LNCAP (cell line): ENCODE measurements at regions not wholly inside any gene's neighbourhood (a gene's known extent, or its start where the extent isn't known, plus 50 kb on each side); places are given as distances from the start of the nearest gene placed in this dataset.

ENCODE experiments used
- CTCF ChIP-seq: fragments of 450-650 bp; IDR thresholded peaks from 2 replicates; pipeline ENCODE4 v1.5.1; 2017; ENCODE audit warnings: mild to moderate bottlenecking

GRCh38 chr21:17726047-17726829 lies 92.9 kb downstream of the C21orf91 start:
- no peak for TF ChIP-seq CTCF

DNA sequence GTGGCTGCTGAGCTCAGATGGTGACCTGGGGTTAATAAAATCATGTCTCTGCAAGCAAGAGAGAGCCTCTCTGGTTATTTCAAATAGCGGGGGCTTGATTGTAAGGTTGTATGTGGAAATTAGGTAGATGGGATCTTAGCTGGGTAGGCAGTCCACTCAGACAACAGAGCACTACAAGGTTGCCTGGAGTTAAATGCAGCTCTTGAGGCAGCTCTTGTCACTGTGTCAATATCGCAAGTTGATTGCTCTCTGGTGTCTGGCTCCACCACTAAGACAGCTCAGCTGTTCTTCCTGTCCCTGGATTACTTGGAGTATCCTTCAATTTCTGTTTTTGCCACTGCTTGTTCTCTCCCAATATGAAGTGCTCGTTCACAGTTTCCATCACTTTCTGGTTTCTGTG lies 93.8 kb downstream of the C21orf91 start:
- no peak for TF ChIP-seq CTCF

DNA sequence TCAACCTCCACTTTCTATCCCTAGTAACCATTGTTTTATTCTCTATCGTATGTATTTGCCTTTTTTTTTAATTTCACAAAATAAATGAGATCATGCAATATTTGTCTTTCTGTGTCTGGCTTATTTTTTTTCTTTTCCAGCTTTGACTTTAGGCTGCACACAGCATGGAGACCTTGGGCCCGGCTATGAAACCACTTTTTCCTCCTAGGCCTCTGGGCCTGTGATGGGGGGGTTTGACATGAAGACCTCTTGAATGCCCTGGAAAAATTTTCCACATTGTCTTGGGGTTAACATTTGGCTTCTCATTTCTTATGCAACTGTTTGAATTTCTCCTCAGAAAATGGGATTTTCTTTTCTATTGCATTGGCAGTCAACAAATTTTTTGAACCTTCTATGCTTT lies 100.2 kb upstream of the BTG3 start:
- TF ChIP-seq CTCF = no peak

GRCh38 chr21:17711896-17712295 lies 99.2 kb upstream of the BTG3 start:
- no peak for TF ChIP-seq CTCF

DNA sequence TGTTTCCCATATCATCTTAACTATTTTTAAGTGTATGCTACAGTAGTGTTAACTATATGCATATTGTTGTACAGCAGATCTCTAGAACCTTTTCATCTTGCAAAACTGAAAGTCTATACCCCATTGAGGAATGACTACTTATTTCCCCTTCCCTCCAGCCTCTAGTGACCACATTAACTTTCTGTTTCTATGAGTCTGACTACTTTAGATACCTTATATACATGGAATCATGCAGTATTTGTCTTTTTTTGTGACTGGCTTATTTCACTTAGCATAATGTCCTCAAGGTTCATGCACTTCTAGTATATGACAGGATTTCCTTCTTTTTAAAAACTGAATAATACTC lies 96.5 kb upstream of the BTG3 start:
- no peak for TF ChIP-seq CTCF

DNA sequence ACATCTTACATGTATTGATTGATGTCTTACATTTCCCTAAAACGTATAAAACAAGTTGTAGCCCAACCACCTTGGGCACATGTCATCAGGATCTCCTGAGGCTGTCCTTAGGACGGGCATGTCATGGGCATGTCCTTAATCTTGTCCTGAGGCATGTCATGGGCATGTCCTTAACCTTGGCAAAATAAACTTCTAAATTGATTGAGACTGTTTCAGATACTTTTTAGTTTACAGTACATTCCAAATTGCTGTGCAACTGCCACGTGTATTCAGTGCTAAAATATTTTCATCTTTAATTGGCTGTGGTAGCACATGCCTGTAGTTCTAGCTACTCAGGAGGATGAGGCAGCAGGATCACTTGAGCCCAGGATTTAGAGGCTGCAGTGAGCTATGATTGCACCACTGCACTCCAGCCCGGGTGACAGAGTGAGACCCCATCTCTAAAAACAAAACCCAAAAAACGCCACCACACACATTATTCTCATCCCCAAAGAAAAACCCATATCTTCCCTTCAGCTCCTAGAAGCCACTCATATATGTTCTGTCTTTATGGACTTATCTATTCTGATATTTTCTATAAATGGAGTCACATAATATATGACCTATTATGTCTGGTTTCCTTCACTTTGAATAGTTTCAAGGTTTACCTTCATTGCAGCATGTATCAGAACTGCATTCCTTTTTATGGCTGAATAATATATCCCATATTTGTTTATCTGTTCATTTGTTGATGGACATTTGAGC lies 96.0 kb upstream of the BTG3 start:
- TF ChIP-seq CTCF = no peak

DNA sequence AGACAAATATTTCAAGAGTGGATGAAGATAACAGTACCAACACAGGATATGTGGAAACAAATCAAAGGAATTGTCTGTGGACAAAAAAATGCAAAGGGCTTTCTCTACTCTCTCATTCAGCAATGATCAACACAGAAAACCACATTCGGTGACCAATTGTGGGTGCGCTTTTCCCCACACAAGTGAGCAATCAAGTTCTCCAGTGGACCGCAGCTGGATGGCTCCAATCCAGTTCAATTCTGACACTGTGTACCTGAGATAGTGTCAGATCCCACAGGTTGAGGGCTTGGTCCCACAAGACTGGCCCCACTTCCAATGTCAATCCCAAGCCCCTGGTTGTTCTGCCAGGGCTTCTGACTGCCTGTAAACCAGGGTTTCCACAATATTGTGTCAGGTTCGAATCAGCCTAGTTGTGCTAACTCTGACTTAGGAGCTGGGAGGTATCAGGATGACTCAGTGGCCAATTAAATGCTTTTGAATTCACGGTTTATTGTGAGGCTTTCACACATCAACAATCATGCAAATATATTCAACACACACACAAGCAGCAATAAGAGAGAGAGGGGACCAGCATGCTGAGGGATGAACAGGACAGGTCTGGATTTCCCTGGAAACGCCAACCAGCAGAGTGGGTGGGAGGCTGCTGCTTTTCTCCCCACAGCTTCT lies 87.0 kb upstream of the BTG3 start:
- TF ChIP-seq CTCF = no peak
